GM23338 (cell line): ENCODE measurements at regions not wholly inside any gene's neighbourhood (a gene's known extent, or its start where the extent isn't known, plus 50 kb on each side); places are given as distances from the start of the nearest gene placed in this dataset.

Experiments used
- ATAC-seq: fragments of 200-7000 bp; cut with Tn5 transposase; 3 replicates; pipeline ENCODE4 v1.9.1; 2020
- DNase-seq: peaks from one replicate; pipeline ENCODE4 v3.0.0-alpha.2; 2015; ENCODE audit warnings: low spot score
- H2AFZ ChIP-seq: fragments of 200-600 bp; sonication (generic); 2 replicates; pipeline ENCODE4 v1.8.0; 2016; ENCODE audit warnings: antibody characterized with exemption, mild to moderate bottlenecking, moderate library complexity
- H3F3A ChIP-seq: fragments of 200-600 bp; sonication (generic); replicated peaks from 2 replicates; pipeline ENCODE4 v1.8.0; 2017; ENCODE audit warnings: antibody characterized with exemption, mixed run types, low read depth
- H3K27ac ChIP-seq: fragments of 200-600 bp; sonication (generic); 2 replicates; pipeline ENCODE4 v1.6.1; 2016; ENCODE audit warnings: low read depth
- H3K27me3 ChIP-seq: fragments of 200-600 bp; sonication (generic); 2 replicates; pipeline ENCODE4 v1.8.0; 2016; ENCODE audit warnings: mild to moderate bottlenecking, mixed run types, moderate library complexity; ENCODE audit not compliant: insufficient read depth
- H3K36me3 ChIP-seq: fragments of 200-600 bp; sonication (generic); 2 replicates; pipeline ENCODE4 v1.8.0; 2016; ENCODE audit warnings: mild to moderate bottlenecking; ENCODE audit not compliant: insufficient read depth
- H3K4me1 ChIP-seq: fragments of 200-600 bp; sonication (generic); 2 replicates; pipeline ENCODE4 v1.8.0; 2016; ENCODE audit warnings: mild to moderate bottlenecking, moderate library complexity; ENCODE audit not compliant: insufficient read depth
- H3K4me2 ChIP-seq: fragments of 200-600 bp; sonication (generic); 2 replicates; pipeline ENCODE4 v1.7.1; 2017; ENCODE audit warnings: mixed run types
- H3K4me3 ChIP-seq: fragments of 200-600 bp; sonication (generic); 2 replicates; pipeline ENCODE4 v1.6.1; 2016; ENCODE audit warnings: mixed run types
- H3K79me2 ChIP-seq: fragments of 200-600 bp; sonication (generic); replicated peaks from 2 replicates; pipeline ENCODE4 v1.8.0; 2017; ENCODE audit warnings: mild to moderate bottlenecking; ENCODE audit not compliant: insufficient read depth
- H3K9me2 ChIP-seq: fragments of 200-600 bp; sonication (generic); 2 replicates; pipeline ENCODE4 v1.8.0; 2017; ENCODE audit not compliant: insufficient read depth
- H4K20me1 ChIP-seq: fragments of 200-600 bp; sonication (generic); replicated peaks from 2 replicates; pipeline ENCODE4 v1.8.0; 2017; ENCODE audit warnings: mild to moderate bottlenecking; ENCODE audit not compliant: insufficient read depth
- H3K27ac Mint-ChIP-seq: 2 replicates; pipeline ENCODE4 v1.8.0; 2020; ENCODE audit warnings: inconsistent platforms, mild to moderate bottlenecking, moderate library complexity, mixed read lengths
- H3K27me3 Mint-ChIP-seq: 3 replicates; pipeline ENCODE4 v1.8.0; 2022; ENCODE audit warnings: low read depth, mild to moderate bottlenecking, moderate library complexity, mixed read lengths, inconsistent platforms; ENCODE audit not compliant: insufficient read depth, poor library complexity
- H3K36me3 Mint-ChIP-seq: 3 replicates; pipeline ENCODE4 v1.8.0; 2021; ENCODE audit warnings: low read depth, mild to moderate bottlenecking, inconsistent platforms, moderate library complexity, mixed read lengths
- H3K4me1 Mint-ChIP-seq: 3 replicates; pipeline ENCODE4 v1.8.0; 2020; ENCODE audit warnings: mild to moderate bottlenecking, inconsistent platforms, mixed read lengths
- H3K4me3 Mint-ChIP-seq: 3 replicates; pipeline ENCODE4 v1.8.0; 2021; ENCODE audit warnings: moderate library complexity, mild to moderate bottlenecking, inconsistent platforms, mixed read lengths
- H3K9me3 Mint-ChIP-seq: 3 replicates; pipeline ENCODE4 v1.8.0; 2020; ENCODE audit warnings: moderate library complexity, mild to moderate bottlenecking, inconsistent platforms, mixed read lengths
- CREB1 ChIP-seq: fragments of 250-450 bp; sonication (Bioruptor Pico); IDR thresholded peaks from 2 replicates; pipeline ENCODE4 v1.5.0; 2020; ENCODE audit warnings: low read depth, mild to moderate bottlenecking, moderate library complexity
- CTCF ChIP-seq, 2 experiments: fragments of 200-600 bp in 1 of 2; sonication (generic) in 1 of 2; conservative IDR thresholded peaks; 2 replicates each; pipeline versions ENCODE4 v1.5.1 to v1.6.1; 2016 to 2017; ENCODE audit warnings: antibody characterized with exemption in 2 of 2, low read depth in 2 of 2, mild to moderate bottlenecking in 2 of 2, moderate library complexity in 1 of 2
- ETS1 ChIP-seq: IDR thresholded peaks from 2 replicates; pipeline ENCODE4 v1.6.1; 2016; ENCODE audit warnings: antibody characterized with exemption
- EZH2 ChIP-seq: fragments of 200-600 bp; sonication (generic); IDR thresholded peaks from one replicate; pipeline ENCODE4 v1.8.0; 2017; ENCODE audit warnings: antibody characterized with exemption, mild to moderate bottlenecking, low read depth; ENCODE audit not compliant: unreplicated experiment
- EZH2phosphoT487 ChIP-seq: fragments of 200-600 bp; sonication (generic); IDR thresholded peaks from one replicate; pipeline ENCODE4 v1.8.1; 2018; ENCODE audit warnings: antibody characterized with exemption; ENCODE audit not compliant: unreplicated experiment
- JUNB ChIP-seq: IDR thresholded peaks from one replicate; pipeline ENCODE4 v1.6.1; 2016; ENCODE audit warnings: antibody characterized with exemption; ENCODE audit not compliant: unreplicated experiment
- NANOG ChIP-seq: IDR thresholded peaks from 2 replicates; pipeline ENCODE4 v1.6.1; 2016; ENCODE audit warnings: antibody characterized with exemption, borderline replicate concordance
- POLR2AphosphoS5 ChIP-seq: IDR thresholded peaks from 2 replicates; pipeline ENCODE4 v1.6.1; 2016; ENCODE audit warnings: antibody characterized with exemption, low read depth
- REST ChIP-seq: IDR thresholded peaks from one replicate; pipeline ENCODE4 v1.6.1; 2018; ENCODE audit warnings: antibody characterized with exemption; ENCODE audit not compliant: unreplicated experiment
- ZNF114 ChIP-seq: fragments of 250-450 bp; sonication (Bioruptor Pico); IDR thresholded peaks from 2 replicates; pipeline ENCODE4 v1.5.0; 2020; ENCODE audit warnings: mild to moderate bottlenecking, moderate library complexity
- ZNF331 ChIP-seq: fragments of 250-450 bp; sonication (Bioruptor Pico); IDR thresholded peaks from 2 replicates; pipeline ENCODE4 v1.5.0; 2020; ENCODE audit warnings: low read depth, mild to moderate bottlenecking, moderate library complexity
- ZNF462 ChIP-seq: fragments of 250-450 bp; sonication (Bioruptor Pico); IDR thresholded peaks from 2 replicates; pipeline ENCODE4 v1.5.0; 2020; ENCODE audit warnings: mild to moderate bottlenecking, moderate library complexity

- TF ChIP-seq JUNB (no peak), NANOG (no peak), CTCF (conservative IDR thresholded peaks at IDR 0.05; ENCODE audit: low read depth in 2 of 2) (no peak), EZH2 (no peak), POLR2AphosphoS5 (no peak)
These were observed 88.0 kb upstream of the GPC1 start (continued) for GRCh38 chr2:240347373-240347940.

DNA sequence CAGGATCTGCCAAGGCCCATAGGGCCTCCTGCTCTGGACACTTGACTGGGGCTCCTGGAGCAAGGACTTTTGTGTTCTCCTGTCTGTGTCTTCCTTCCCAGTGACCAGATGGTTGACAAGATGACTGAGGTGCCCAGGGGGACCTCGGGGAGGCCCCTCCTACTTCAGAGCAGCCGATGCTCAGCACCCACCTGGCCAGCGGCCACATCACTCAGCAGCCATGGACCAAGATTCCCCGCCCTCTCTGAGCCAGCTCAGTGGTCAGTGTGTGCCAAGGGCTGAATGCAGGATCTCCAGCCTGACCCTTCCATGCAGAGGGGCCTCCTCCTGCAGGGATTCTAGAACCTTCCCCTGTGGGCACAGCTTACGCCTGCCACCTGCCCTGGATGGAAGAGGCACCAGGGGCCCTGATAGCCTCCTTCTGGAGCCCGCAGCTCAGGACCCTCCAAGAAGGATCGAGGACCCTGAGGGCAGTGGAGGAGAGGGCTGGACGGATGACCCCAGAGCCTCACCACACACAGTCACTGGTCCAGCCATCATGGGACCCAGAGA lies 87.4 kb upstream of the GPC1 start:
- H3K27me3 ChIP-seq = no peaks in the 10 kb centered on the region
- H3K79me2 ChIP-seq = no peaks in the 10 kb centered on the region
- no peaks in the 10 kb centered on the region for H4K20me1 ChIP-seq
- no peak overlapping the region for H3K4me3 Mint-ChIP-seq
- no peaks in the 10 kb centered on the region for H3F3A ChIP-seq
- H3K27ac ChIP-seq = no peak overlapping the region
- H3K36me3 Mint-ChIP-seq = no peaks in the 10 kb centered on the region; the same call in 2 of the 3 replicates
- H3K9me3 Mint-ChIP-seq = peaks cover 21% of the 10 kb centered on the region; the same call in 2 of the 3 replicates
- ATAC-seq (no peak), DNase-seq (no peak)
- H3K4me3 ChIP-seq = no peak overlapping the region
- H2AFZ ChIP-seq = no peak overlapping the region
- no peak overlapping the region for H3K27ac Mint-ChIP-seq
- H3K9me2 ChIP-seq = 0 out of 2 replicates have a peak, but pooled peaks cover 3% of the 10 kb centered on the region
- H3K36me3 ChIP-seq = no peaks in the 10 kb centered on the region
- H3K4me1 Mint-ChIP-seq = no peaks in the 10 kb centered on the region
- H3K27me3 Mint-ChIP-seq = peaks cover 1% of the 10 kb centered on the region
- no peaks in the 10 kb centered on the region for H3K4me1 ChIP-seq
- no peak overlapping the region for H3K4me2 ChIP-seq
- TF ChIP-seq ETS1 (no peak), CREB1 (CRISPR knock-in tag) (no peak), POLR2AphosphoS5 (no peak), ZNF462 (CRISPR knock-in tag) (no peak), ZNF331 (CRISPR knock-in tag) (no peak), JUNB (no peak), ZNF114 (CRISPR knock-in tag) (no peak), NANOG (no peak), REST (no peak), EZH2phosphoT487 (no peak)
